ENCODE measurements at regions not wholly inside any gene's neighbourhood (a gene's known extent, or its start where the extent isn't known, plus 50 kb on each side); places are given as distances from the start of the nearest gene placed in this dataset.
A peak's percentile ranks its signal among the peaks of the same experiment; 100 is the strongest.
"Not testable (repeated sequence)": the region's sequence is repeated elsewhere in the genome, so short reads cannot be mapped to it uniquely, and the experiment has no call there.

DNA sequence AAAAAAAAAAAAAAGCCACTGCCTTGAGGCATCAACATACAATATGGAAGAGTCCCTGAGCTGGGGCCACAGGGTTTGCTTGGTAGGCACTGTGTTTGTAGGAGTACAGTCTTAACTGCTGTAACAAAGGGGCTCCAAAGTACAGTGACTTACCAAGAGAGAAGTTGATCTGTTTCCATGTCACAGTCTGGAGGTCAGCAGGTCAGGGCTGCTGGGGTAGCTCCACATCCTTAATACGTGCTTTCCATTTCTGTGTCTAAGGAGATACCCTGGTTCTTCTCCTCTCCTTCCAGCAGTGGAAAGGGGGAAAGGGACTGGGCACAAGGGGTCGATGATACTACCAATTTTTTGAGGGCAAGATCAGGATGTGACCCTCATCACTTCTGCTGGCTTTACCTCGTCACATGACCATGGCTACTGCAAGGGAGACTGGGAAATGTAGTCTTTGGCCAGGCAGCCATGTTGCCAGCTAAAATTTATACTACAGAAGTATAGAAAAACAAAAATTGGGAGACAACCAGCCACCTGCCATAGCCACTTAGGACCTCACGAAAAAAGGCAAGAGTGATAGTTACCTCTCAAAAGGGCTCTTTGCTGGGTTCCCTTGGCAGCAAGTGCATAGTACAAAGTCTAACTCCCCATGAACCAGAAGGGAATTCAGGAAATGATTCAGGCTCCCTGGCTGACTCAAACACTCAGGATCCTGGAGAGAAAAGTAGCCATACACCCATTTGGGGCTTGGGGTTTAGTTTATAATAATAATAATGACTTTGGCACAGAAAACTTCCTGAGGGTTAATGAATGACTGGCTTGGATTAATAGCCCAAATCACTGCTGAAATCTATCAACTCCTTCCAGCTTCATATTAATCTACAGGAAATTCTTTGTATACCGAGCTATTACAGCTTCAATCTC is 52.7 kb upstream of the ATP5PO start:
- DNase-seq (ENCODE audit: low read depth): peak; percentile 62
- Histone ChIP-seq H3K27me3 (ENCODE audit: control insufficient read depth, insufficient read depth, low read length) (no peaks in the 10 kb centered on the region), H3K36me3 (ENCODE audit: control insufficient read depth, insufficient read depth, low read length) (no peaks in the 10 kb centered on the region), H3K4me3 (ENCODE audit: low read depth, low read length) (no peak overlapping the region)
- ChIA-PET CTCF (interaction anchor here (1.9 kb wide), 1 partner anchor 45 kb away, joined by 14 read pairs; no protein-coding TSS in a partner anchor), POLR2A (interaction anchor here (0.6 kb wide), 1 partner anchor 8 kb away, joined by 3 read pairs; no protein-coding TSS in a partner anchor)
- TF ChIP-seq, protein P1, sequence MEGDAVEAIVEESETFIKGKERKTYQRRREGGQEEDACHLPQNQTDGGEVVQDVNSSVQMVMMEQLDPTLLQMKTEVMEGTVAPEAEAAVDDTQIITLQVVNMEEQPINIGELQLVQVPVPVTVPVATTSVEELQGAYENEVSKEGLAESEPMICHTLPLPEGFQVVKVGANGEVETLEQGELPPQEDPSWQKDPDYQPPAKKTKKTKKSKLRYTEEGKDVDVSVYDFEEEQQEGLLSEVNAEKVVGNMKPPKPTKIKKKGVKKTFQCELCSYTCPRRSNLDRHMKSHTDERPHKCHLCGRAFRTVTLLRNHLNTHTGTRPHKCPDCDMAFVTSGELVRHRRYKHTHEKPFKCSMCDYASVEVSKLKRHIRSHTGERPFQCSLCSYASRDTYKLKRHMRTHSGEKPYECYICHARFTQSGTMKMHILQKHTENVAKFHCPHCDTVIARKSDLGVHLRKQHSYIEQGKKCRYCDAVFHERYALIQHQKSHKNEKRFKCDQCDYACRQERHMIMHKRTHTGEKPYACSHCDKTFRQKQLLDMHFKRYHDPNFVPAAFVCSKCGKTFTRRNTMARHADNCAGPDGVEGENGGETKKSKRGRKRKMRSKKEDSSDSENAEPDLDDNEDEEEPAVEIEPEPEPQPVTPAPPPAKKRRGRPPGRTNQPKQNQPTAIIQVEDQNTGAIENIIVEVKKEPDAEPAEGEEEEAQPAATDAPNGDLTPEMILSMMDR (IDR thresholded peaks at IDR 0.05; ENCODE audit: insufficient read depth, low read depth, low read length): no peak

DNA sequence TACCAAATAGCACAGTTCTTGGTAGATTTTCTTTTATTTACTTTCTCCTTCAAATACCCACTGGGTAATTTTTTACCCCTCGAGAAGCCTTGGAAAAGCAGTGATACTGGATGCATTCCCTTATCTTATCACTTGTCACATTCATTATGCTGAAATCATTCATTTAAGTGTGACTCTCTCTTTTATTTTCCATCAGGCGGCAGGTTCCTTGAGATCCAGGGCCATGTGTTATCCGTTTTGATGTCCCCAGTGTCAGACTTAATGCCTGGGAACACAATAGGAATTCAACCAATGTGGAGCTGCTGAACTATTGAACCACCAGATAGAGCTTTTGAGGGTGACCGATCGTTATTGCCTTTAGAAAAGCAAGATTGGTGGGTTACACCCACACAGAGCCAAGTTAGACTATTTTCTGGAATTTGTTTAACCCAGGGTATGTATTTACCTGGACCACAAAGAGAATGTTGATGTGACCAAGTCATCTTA is 51.5 kb upstream of the ATP5PO start:
- ChIA-PET POLR2A (no interaction called here), CTCF (interaction anchor here (1.2 kb wide), 1 partner anchor 43 kb away, joined by 3 read pairs; no protein-coding TSS in a partner anchor)
- H3K27me3 ChIP-seq (ENCODE audit: control insufficient read depth, insufficient read depth, low read length): no peaks in the 10 kb centered on the region
- no peaks in the 10 kb centered on the region for H3K36me3 ChIP-seq (ENCODE audit: control insufficient read depth, insufficient read depth, low read length)
- no peak overlapping the region for H3K4me3 ChIP-seq (ENCODE audit: low read depth, low read length)
- DNase-seq (ENCODE audit: low read depth): no peak
- TF ChIP-seq, protein P1 (IDR thresholded peaks at IDR 0.05; ENCODE audit: insufficient read depth, low read depth, low read length): no peak

DNA sequence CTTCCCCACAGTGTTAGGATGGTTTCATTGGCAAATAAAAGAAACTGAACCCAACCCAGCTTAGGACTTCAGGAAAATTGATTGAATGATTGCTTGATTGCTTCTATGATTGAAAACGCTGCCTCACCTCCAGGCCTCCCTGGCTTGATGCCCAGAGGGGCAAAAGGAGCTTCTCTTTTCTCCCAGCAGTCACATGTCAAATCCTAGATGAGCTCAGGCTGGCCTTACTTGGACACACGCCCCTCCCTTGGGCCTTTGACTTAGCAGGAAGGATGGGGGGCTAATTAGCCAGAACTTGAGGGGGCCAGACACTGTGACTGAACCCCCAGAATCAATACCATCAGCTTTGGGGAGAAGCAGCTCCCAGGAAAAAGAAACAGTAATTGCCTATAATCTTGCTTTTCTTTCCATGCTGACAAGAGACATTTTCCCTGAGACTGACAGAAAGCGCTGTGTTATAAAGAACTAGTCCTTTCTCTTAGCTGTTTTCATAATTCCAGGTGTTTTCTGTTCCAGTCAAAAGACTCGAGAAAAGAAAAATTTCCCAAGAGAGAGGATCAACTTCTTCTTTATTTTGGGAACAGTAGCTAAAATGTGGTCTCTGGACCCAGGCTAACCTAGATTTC is 50.8 kb upstream of the ATP5PO start:
- DNase-seq (ENCODE audit: low read depth): no peak
- ChIA-PET POLR2A (no interaction called here), CTCF (interaction anchor here (1.2 kb wide), 1 partner anchor 42 kb away, joined by 3 read pairs; no protein-coding TSS in a partner anchor)
- Histone ChIP-seq H3K27me3 (ENCODE audit: control insufficient read depth, insufficient read depth, low read length) (no peaks in the 10 kb centered on the region), H3K4me3 (ENCODE audit: low read depth, low read length) (no peak overlapping the region), H3K36me3 (ENCODE audit: control insufficient read depth, insufficient read depth, low read length) (no peaks in the 10 kb centered on the region)
- TF ChIP-seq, protein P1 (IDR thresholded peaks at IDR 0.05; ENCODE audit: insufficient read depth, low read depth, low read length): no peak

DNA sequence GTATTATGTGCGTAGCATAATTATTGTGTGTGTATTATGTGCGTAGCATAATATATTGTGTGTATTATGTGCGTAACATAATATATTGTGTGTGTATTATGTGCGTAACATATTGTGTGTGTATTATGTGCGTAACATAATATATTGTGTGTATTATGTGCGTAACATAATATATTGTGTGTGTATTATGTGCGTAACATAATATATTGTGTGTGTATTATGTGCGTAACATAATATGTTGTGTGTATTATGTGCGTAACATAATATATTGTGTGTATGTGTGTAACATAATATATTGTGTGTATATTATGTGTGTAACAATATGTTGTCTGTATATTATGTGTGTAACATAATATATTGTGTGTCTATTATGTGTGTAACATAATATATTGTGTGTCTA is 50.1 kb upstream of the ATP5PO start:
- DNase-seq (ENCODE audit: low read depth); H3K36me3 ChIP-seq (ENCODE audit: control insufficient read depth, insufficient read depth, low read length); H3K27me3 ChIP-seq (ENCODE audit: control insufficient read depth, insufficient read depth, low read length); POLR2A ChIA-PET; CTCF ChIA-PET; H3K4me3 ChIP-seq (ENCODE audit: low read depth, low read length): not testable (repeated sequence)
